GM19397 (cell line): ENCODE measurements at regions not wholly inside any gene's neighbourhood (a gene's known extent, or its start where the extent isn't known, plus 50 kb on each side); places are given as distances from the start of the nearest gene placed in this dataset.
"Not testable (repeated sequence)": the region's sequence is repeated elsewhere in the genome, so short reads cannot be mapped to it uniquely, and the experiment has no call there.

Experiments
- ATAC-seq: cut with Tn5 transposase; IDR thresholded peaks from one replicate; pipeline ENCODE4 v1.9.1; 2021; ENCODE audit warnings: mild to moderate bottlenecking, moderate library complexity; ENCODE audit not compliant: unreplicated experiment

GRCh38 chr20:6715401-6715941 lies 52.0 kb upstream of the BMP2 start:
- ATAC-seq: no peak

GRCh38 chr20:6714279-6714711 lies 53.2 kb upstream of the BMP2 start:
- ATAC-seq: no peak

GRCh38 chr20:6711951-6712649 lies 55.4 kb upstream of the BMP2 start:
- no peak for ATAC-seq

GRCh38 chr20:6709910-6710595 lies 57.4 kb upstream of the BMP2 start:
- no peak for ATAC-seq

GRCh38 chr20:6708010-6708409 lies 59.5 kb upstream of the BMP2 start:
- no peak for ATAC-seq

GRCh38 chr20:6707321-6707831 lies 60.1 kb upstream of the BMP2 start:
- no peak for ATAC-seq

- ATAC-seq: no peak
These were observed 61.4 kb upstream of the BMP2 start for GRCh38 chr20:6705926-6706548.

GRCh38 chr20:6705106-6705766 lies 62.2 kb upstream of the BMP2 start:
- no peak for ATAC-seq

- ATAC-seq: no peak
These were observed 63.2 kb upstream of the BMP2 start for GRCh38 chr20:6704132-6704861.

- no peak for ATAC-seq
These were observed 63.8 kb upstream of the BMP2 start for GRCh38 chr20:6703656-6704055.

- no peak for ATAC-seq
These were observed 64.4 kb upstream of the BMP2 start for GRCh38 chr20:6703047-6703446.

- no peak for ATAC-seq
These were observed 65.3 kb upstream of the BMP2 start for GRCh38 chr20:6702144-6702543.

GRCh38 chr20:6700563-6701329 lies 66.7 kb upstream of the BMP2 start:
- no peak for ATAC-seq

- no peak for ATAC-seq
These were observed 67.4 kb upstream of the BMP2 start for GRCh38 chr20:6699921-6700562.

- no peak for ATAC-seq
These were observed 68.8 kb upstream of the BMP2 start for GRCh38 chr20:6698723-6699122.

GRCh38 chr20:6698056-6698455 lies 69.4 kb upstream of the BMP2 start:
- no peak for ATAC-seq

GRCh38 chr20:6697228-6697972 lies 70.1 kb upstream of the BMP2 start:
- no peak for ATAC-seq

GRCh38 chr20:6696001-6696400 lies 71.5 kb upstream of the BMP2 start:
- ATAC-seq: no peak

GRCh38 chr20:6693808-6694198 lies 73.7 kb upstream of the BMP2 start:
- ATAC-seq: not testable (repeated sequence)
